ENCODE measurements at regions not wholly inside any gene's neighbourhood (a gene's known extent, or its start where the extent isn't known, plus 50 kb on each side); places are given as distances from the start of the nearest gene placed in this dataset.

DNA sequence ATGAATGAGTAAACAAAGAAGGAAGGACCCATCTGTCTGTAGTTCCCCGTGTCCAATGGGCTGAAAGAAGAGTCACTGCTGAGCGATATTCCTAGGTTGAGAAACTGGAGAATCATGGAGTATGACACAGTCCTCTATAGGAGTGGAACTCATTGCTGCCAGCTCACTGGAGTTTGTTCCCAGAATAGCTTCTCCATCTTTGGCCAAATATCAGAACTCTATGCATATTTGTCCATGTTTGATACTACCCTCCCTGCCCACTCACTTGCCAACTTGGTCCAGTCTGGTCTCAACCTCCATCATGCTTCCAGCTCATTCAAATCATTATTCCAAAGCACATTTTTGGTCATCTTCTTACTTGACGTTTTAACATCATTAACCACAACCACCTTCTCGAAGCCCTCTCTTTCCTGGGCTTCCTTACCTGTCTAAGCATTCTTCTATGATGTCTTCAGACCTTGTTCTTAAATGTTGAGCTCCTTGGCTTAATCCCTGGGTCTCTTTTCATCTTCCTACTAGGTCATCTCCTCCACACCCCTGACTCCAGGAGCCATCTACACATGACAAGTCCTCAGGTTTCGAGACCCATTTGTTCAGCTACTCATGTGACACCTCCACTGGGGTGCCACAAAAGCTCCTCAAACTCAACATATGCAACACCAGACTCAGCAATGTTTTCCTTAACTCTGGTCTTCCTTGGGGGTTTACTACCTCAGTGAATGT is 221.6 kb downstream of the MYCN start:
- FAIRE-seq: no peak

GRCh38 chr2:16161085-16161565 is 220.8 kb downstream of the MYCN start:
- DNase-seq (ENCODE audit: low spot score) (no peak), FAIRE-seq (no peak)

More for the DNA sequence above, 221.6 kb downstream of the MYCN start:
- DNase-seq (ENCODE audit: low spot score): no peak

DNA sequence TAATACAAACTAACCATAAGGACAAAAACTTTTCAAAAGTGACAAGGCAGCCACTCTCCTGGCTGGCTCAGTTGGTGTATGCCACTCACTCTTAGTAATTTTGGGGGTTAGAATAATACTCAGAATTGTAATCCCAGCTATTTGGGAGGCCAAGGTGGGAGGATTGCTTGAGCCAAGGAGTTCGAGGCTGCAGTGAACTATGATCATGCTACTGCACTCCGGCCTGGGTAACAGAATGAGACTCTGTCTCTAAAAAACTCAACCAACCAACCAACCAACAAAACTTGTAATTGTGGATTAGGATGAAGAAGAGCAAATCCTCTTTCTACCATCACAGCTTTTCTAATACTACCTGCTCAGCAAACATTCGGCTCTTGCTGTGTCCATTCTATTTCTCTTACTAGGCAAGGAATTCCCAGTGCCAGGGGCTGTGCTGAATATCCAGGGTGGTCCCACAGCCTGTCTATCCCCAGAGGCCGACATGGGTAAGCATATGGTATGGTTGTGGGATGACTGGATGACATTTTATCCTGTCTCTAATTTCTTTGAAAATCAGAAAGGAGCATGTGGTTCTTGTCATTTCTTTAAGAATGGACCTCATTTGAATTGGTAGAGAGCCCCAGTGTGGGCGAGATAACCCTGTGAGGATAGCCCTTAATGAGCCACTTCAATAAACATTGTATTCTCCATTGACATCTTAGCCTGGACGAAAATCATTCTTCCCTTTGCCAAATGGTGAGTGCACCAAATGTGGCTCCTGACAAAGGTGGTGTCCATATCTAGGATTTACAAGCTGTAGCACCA is 220.1 kb downstream of the MYCN start:
- FAIRE-seq: no peak
- no peak for DNase-seq (ENCODE audit: low spot score)

DNA sequence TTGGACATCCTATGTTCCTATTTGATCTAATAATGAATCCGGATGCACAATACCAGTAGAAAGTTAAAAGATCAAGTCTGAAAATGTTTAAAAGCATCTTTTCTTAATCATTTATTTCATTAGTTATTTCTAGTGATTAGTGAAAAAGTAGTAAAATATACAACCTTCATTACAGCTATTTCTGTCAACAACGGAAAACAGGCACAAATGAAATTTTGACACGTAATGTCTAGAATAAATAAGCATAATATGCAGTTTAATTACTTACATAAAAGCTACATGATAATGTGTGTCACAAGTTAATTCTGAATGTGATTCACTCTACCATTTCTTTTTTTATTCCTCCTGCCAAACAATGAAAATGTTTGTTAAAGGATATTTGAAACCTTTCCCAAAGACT is 216.1 kb downstream of the MYCN start:
- DNase-seq (ENCODE audit: low spot score) (no peak), FAIRE-seq (no peak)

GRCh38 chr2:16155766-16156165 is 215.4 kb downstream of the MYCN start:
- DNase-seq (ENCODE audit: low spot score) (no peak), FAIRE-seq (peak; percentile 5)

GRCh38 chr2:16155366-16155765 is 215.0 kb downstream of the MYCN start:
- DNase-seq (ENCODE audit: low spot score) (no peak), FAIRE-seq (no peak)

DNA sequence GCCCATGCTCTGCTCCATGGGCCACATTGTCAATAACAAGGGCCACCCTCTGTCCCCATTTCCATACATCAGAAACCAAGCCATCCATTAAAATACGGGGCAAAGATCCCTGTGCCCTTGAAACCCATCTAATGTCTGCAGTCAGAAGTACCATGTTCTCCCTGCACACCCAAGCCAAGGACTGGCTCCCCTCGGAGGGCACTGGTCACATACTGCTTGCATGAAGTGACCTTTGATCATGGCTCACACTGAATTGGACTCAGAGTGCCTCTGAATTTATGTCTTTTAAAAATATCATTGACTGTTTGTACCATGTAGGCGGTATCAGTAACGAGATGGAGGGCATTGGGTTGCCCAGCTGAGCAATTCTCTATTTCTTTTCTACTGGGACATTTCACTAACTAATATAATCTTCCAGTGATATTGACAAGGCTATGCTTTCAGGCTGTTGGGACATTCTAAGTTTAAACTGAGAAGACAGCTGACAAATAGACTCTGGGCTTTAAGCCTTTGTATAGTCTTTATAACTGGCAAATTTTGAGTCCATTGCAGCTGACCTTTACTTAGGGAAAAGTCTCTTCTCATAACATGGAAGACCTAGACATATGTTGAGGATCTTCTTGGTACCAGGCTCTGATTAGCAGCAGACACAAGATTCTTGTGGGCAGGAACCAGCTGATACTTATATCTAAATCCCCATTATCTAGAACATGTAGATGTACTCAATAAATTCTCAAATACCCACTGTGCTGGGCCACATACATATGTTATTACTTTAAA is 214.3 kb downstream of the MYCN start:
- FAIRE-seq: no peak
- DNase-seq (ENCODE audit: low spot score): no peak

GRCh38 chr2:16154061-16154460 is 213.7 kb downstream of the MYCN start:
- DNase-seq (ENCODE audit: low spot score) (no peak), FAIRE-seq (no peak)

- DNase-seq (ENCODE audit: low spot score): no peak
- FAIRE-seq: no peak
Observed at GRCh38 chr2:16153754-16154035, 213.3 kb downstream of the MYCN start.

DNA sequence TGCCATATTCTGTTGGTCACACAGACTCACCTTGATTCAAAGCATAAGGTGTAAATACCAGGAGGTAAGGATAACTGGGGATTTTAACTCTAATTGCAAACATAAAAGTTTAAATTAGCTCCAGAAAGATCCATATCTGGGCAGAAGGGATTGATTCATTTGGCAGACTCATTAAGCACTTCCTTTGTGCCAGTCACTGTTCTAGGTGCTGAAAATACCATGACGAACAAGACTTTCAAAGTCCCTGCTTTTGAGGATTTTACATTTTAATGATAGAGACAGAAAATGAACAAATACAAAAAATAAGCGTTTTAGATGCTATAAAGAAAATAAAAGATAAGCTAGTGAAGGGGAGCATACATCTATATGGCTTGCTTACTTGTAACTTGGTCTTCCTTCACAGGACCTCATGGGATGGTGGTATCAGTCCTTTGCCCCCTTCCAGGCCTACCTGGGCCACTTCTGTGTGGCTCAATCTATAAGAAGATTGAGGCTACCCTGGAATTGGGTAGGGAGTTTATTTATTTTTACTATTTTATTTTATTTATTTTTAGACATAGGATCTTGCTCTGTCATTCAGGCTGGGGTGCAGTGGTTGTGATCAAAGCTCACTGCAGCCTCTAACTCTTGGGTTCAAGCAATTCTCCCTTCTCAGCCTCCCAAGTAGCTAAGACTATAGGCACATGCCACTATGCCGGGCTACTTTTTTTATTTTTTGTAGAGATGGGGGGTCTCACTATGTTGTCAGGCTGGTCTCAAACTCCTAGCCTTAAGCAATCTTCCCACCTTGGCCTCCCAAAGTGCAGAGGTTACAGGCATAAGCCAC is 212.8 kb downstream of the MYCN start:
- DNase-seq (ENCODE audit: low spot score) (no peak), FAIRE-seq (no peak)

DNA sequence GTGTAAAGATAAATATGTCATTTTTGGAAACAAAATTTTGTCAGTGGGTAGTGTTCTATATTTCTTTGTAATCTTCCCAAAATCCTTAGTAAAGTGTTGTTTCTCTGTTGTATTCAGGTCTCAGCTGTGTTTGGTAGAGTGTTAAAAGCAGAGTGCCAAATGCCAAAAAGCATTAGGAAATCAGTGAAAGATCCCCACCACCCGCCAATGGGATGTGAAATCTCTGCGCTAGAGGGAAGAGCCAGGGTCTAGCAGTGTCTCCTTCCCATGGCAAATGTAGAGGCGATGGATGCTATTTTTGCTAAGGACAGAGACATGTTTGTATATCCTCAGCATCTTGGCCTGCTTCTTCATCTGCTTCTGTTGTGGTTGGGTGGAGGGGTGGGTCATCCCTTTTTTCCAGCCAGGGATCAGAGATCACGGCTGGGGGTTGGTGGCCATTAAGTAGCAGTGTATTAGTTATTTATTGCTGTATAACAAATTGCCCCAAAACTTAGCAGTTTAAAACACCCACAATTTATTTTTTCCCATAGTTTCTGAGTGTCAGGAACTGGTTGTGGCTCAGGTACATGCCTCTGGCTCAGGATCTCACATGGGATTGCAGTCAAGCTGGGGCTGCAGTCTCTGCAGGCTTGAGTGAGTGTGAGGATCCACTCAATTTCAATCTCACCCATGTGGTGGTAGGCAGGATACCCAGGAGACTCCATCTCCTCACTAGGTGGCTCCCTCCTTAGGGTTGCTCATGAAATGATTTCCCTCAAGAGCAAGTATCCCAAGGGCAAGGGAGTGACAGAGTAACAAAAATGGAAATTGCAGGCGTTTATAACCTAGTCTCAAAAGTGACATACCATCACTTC is 211.9 kb downstream of the MYCN start:
- DNase-seq (ENCODE audit: low spot score) (no peak), FAIRE-seq (no peak)

DNA sequence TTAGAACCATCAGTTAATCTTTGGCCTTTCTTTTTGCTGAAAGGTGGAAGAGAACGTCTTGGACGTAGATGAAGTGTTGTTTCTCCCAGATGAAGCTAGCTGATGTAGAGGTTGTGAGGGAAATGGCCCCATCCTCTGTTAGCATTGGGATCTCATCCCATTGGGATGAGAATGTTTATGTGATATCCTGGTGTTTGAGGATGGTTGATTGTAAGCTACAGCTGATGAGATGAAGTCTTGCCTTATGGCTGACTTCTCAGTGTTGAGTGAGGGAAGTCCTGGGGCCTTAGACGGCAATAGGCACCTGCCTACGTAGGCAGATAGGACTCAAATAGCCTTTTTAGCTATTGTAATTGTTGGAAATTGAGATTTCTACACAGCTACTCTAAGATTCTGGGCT is 211.3 kb downstream of the MYCN start:
- FAIRE-seq (no peak), DNase-seq (ENCODE audit: low spot score) (no peak)

GRCh38 chr2:16151281-16151570 is 210.9 kb downstream of the MYCN start:
- DNase-seq (ENCODE audit: low spot score): no peak
- FAIRE-seq: no peak

DNA sequence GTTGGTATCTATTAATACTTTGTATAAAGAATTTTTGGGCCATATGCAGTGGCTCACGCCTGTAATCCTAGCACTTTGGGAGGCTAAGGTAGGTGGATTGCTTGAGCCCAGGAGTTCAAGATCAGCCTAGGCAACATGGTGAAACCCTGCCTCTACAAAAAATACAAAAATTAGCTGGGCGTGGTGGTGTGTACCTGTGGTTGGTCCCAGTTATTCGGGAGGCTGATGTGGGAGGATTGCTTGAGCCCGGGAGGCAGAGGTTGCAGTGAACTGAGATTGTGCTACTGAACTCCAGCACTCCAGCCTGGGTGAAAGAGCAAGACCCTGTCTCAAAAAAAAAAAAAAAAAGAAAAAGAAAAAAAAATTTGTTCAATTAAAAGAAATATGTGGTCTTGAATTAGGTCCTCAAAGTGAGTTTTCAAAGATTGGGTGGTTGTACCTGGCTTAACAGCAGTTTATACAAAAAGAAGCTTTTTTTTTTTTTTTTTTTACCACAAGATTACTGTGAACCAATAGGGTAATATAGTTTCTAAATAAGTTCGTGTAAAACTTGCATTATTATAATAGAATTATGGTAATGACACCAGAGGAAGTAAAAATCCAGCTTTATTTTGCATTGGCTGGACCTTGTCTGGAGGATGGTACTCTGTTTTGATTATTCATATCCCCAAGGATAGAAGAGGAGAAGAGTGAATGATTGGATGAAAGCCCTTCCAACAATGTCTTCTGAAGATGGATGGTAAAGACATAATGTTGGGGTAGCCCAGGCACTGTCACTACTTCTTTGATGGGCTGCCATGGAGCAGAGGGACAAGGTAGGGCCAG is 210.3 kb downstream of the MYCN start:
- no peak for FAIRE-seq
- no peak for DNase-seq (ENCODE audit: low spot score)

- FAIRE-seq: no peak
Observed at GRCh38 chr2:16149349-16150243, 209.2 kb downstream of the MYCN start.

GRCh38 chr2:16148632-16149348 is 208.4 kb downstream of the MYCN start:
- no peak for DNase-seq (ENCODE audit: low spot score)
- no peak for FAIRE-seq

More at GRCh38 chr2:16149349-16150243, 209.2 kb downstream of the MYCN start:
- no peak for DNase-seq (ENCODE audit: low spot score)

- FAIRE-seq (no peak), DNase-seq (ENCODE audit: low spot score) (no peak)
Observed at GRCh38 chr2:16142383-16143361, 202.3 kb downstream of the MYCN start.
